Loucy (cell line): ENCODE measurements at regions not wholly inside any gene's neighbourhood (a gene's known extent, or its start where the extent isn't known, plus 50 kb on each side); places are given as distances from the start of the nearest gene placed in this dataset.

Experiments
- EZH2phosphoT487 ChIP-seq: fragments of 200-600 bp; IDR thresholded peaks from 2 replicates; pipeline ENCODE4 v1.6.1; 2018; ENCODE audit warnings: antibody characterized with exemption, mild to moderate bottlenecking, moderate library complexity, borderline replicate concordance
- TF ChIP-seq, protein P1 (sequence below): fragments of 200-600 bp; sonication (generic); conservative IDR thresholded peaks from 2 replicates; pipeline ENCODE4 v1.5.1; 2014; ENCODE audit warnings: mild to moderate bottlenecking, antibody characterized with exemption, low read length

DNA sequence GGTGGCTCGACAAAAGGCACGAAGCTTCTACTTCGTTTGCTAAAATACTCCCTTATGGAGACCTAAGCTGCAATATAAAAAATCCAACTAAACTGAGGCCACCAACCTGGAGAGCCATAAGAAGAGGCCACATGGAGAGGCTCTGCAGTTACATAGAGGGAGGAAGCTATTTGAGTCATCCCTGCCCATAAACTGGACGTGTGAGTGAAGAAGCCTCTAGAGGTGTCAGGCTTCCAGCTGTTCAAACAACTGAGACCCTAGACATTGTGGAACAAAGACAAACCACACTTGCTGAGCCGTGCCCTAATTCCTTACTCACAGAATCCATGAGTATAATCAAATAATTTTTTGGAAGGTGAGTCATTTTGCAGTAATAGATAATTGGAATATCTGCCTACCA, 50.2 kb upstream of the GMNC start:
- no peak for TF ChIP-seq EZH2phosphoT487
- TF ChIP-seq, protein P1, sequence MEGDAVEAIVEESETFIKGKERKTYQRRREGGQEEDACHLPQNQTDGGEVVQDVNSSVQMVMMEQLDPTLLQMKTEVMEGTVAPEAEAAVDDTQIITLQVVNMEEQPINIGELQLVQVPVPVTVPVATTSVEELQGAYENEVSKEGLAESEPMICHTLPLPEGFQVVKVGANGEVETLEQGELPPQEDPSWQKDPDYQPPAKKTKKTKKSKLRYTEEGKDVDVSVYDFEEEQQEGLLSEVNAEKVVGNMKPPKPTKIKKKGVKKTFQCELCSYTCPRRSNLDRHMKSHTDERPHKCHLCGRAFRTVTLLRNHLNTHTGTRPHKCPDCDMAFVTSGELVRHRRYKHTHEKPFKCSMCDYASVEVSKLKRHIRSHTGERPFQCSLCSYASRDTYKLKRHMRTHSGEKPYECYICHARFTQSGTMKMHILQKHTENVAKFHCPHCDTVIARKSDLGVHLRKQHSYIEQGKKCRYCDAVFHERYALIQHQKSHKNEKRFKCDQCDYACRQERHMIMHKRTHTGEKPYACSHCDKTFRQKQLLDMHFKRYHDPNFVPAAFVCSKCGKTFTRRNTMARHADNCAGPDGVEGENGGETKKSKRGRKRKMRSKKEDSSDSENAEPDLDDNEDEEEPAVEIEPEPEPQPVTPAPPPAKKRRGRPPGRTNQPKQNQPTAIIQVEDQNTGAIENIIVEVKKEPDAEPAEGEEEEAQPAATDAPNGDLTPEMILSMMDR = no peak
